COLO668 (cell line): ENCODE measurements at regions not wholly inside any gene's neighbourhood (a gene's known extent, or its start where the extent isn't known, plus 50 kb on each side); places are given as distances from the start of the nearest gene placed in this dataset.
"Not testable (repeated sequence)": the region's sequence is repeated elsewhere in the genome, so short reads cannot be mapped to it uniquely, and the experiment has no call there.

Source experiments
- DNase-seq: peaks from one replicate; lab custom pipeline; 2025; ENCODE audit not compliant: unreplicated experiment; lab: John Stamatoyannopoulos, UW

DNA sequence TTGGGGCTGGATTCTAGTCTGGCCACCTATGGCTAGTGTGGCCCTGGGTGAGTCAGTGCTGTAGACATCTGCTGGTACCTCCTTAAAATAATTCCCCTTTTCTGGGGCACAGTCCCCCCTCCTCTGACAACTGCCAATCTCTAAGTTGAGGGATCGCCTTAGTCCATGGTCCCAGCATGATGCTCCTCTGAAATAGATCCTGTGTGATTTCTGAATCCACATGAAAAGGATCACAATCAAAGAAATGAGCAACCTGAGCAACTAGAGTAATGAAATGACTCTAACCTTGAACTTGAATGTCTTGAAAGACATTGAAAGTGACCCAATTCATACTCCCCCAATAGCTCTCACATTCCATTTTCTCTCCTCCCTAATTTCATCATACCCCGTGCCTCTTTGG is 332.5 kb downstream of the VRK1 start:
- DNase-seq: no peak

DNA sequence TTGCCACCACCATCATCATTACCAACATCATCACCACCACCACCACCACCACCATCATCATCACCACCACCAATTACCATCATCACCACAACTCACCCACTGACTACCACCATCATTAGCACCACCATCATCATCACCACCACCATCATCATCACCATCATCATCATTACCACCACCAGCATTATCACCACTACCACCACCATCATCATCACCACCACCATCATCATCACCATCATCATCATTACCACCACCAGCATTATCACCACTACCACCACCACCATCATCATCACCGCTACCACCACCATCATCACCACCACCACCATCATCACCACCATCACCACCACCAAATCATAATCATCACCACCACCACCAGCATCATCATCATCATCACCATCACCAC is 338.7 kb downstream of the VRK1 start:
- DNase-seq: not testable (repeated sequence)

DNA sequence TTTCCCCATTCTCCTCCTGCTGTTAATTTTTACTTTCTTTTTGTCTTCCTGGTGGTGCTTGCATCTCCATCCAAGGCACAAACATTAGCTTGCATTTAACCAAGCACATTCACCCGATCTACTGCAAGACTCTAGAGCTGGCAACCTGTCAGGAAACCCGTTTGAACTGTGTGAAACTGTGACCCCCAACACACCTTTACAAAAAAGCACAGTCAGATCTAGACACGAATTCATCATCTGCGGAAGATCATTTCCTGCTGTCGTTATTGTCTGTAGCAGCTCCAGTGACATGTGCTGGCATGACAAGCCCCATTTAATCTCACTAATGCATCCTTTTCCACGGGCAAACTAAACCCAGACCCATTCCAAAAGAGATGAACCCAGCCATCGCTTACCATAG is 340.5 kb downstream of the VRK1 start:
- DNase-seq: no peak

DNA sequence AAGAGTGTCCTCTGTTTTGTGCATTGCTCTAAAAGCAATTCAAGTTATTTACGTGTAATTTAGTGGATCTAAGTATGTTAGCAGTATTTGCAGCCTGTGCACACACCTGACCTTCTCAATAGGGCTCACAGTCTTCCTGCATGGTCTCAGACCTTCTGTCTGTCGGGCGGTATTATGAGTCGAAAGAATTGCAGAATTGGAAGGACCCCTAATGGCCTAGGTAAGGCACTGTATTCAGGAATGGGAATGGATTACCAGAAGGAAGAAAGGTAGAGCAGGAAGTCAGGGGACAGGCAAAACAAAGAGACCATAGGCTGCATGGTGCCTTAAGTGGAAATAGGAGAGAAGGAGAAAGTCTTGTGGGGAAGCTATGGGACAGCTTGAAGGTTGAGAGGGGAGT is 341.6 kb downstream of the VRK1 start:
- DNase-seq: no peak

DNA sequence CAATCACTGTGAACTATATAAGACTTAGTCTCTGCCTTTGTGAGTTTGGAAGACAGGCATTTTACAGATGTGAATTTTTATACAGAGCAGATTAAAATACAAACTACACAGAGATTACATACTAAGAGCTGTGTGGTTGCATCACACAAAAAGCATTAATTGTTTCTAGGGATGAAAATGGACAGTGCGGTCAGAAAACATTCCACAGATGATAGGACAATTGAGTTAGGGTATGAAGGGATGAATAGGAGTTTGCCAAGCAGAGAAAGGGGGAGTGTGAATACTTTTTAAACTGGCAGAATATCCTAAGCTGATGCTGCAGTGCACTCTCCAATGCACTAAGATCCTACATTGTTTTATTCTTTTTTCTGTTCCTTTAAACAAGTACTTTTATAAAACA is 345.8 kb downstream of the VRK1 start:
- no peak for DNase-seq

DNA sequence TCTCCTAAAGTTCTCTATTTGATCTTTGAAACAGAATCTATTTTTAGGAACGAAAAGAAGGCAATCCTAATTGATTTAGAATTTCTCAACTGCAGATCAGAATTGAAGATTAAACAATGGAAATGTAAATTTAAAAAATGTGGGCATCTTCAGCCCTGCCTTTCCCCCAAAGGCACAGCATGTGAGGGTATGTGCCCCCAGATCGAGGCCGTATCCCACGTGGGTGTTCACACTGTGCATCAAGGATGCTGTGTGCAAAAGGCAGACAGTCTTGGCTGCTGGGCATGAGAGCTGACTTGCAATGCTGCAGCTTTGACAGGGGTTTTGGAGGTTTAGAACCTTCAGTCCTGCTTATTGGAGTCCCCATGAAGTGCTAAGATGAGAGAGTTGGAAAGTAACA is 346.3 kb downstream of the VRK1 start:
- DNase-seq: no peak

DNA sequence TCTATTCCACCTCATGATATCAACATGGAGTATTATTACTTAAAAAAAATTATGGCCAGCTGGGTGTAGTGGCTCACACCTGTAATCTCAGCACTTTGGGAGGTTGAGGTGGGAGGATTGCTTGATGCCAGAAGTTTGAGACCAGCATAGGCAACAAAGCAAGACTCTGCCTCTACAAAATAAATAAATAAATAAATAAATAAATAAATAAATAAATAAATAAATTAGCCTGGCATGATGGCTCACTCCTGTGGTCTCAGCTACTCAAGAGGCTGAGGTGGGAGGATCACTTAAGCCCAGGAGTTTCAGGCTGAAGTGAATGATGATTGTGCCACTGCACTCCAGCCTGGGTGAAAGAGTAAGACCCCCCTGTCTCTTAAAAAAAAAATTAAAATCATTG is 350.8 kb downstream of the VRK1 start:
- not testable (repeated sequence) for DNase-seq

DNA sequence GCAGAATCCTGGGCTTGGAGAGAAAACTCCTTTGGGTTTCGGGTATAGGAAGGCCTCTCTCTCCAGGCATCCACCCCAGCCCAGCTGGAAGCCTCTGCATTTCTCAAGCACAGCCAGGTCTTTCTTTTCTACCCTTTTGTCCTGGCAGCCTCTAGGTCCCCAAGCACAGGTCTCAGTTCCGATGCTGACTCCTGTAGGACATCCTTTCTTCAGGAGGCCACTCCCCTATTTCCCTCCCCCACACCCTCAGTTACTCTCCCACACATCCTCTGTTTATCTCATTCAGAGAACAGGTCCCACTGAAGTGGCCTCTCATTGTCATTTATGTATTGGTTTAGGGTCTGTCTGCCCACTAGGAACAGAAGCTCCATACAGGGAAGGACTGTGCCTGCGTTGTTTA is 352.6 kb downstream of the VRK1 start:
- DNase-seq: no peak

DNA sequence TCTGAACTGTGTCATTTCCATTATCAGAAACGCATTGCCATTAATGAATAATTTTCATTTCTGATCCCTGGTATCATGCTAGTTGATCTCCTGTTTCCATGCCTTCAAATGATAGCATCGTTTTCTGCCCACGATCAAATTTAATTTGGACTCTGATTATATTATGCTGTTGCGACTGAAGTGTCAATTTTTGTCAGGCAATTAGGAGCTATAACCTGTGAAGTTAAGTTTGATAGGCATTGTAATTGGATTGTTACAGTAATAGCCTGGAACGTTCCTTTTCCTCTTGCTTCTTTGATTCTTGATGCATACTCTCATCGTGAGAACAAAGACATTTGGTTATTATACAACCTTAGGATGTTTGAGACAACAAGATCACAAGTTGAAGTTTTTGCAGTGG is 356.3 kb downstream of the VRK1 start:
- DNase-seq: no peak

DNA sequence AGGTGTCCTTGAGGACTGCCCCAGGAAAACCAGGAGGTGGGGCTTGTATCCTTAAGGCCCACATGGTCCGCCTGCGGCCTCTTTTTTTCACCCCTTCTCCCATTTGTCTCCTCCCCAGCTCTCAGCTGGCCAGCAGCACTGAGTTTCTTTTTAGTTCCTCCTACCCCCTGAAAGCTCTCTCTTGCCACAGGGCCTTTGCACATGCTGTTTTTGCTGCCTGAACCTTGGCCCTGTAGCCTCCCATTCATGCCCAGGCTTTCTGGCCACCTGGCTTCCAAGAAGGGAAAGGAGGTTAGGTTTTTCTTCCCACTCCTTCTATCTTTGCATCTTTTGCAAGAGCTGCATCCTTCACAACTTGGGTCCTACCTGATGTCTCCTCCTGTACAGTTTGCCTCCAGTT is 358.1 kb downstream of the VRK1 start:
- no peak for DNase-seq

DNA sequence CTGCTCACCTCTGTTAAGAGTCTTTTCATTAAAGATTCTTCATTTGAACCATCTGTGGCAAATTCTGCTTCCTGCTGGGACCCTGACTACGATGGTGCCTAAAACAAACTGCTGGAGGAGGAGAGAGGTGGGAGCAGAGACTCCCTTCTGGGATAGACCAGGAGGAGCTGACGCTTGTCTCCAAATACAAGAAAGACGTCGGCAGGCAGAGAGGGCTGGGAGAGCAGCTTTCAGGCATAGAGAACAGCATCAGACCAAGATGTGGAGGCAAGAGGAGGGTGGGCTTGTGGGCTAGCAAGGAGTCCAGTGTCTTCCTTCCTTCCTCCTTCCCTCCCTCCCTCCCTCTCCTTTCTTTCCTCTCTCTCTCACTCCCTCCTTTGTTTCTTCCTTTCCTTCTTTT is 358.6 kb downstream of the VRK1 start:
- DNase-seq: no peak

DNA sequence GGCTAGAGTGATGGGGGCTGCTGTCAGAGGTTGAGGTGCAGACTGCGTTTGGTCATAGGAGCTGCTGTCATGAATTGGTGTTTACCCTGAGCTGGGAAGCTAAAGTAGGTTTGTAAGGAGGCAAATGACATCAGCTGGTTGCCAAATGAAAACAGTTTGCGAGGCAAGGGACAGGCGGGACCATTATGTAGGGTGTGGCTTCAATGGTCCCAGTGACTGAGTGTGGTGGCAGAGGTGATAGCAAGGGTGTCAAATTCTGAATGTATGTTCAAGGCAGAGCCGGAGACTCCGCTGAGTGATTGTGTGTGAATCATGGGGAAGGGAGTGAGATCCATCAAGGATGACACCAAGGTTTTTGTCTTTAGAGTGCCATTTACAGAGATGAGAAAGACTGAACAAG is 359.5 kb downstream of the VRK1 start:
- no peak for DNase-seq

DNA sequence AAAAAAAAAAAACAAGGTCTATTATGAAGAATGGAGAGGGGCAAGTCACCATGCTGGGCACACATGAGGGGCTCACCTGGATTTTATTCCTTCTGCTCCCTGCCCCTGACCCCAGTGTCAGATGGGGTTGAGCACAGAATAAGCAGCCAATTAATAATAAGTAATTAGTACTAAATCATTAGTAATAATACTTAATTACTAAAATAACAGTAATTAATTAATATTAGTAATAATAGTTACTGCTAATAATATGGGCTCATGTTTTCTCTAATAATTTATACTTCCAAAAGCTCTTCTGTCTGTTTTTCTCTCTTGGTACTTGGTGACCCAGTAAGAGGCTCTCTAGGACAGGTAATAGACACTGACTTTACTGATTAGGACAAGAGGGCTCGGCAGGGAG is 360.9 kb downstream of the VRK1 start:
- DNase-seq: no peak

DNA sequence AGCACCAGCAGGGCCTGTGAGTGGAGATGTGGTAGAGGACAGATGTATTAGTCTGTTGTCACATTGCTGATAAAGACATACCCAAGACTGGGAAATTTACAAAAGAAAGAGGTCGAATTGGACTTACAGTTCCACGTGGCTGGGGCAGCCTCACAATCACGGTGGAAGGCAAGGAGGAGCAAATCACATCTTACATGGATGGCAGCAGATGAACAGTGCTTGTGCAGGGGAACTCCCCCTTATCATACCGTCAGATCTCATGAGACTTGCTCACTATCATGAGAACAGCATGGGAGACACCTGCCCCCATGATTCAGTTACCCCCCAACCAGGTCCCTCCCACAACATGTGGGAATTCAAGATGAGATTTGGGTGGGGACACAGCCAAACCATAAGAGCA is 361.9 kb downstream of the VRK1 start:
- DNase-seq: no peak

DNA sequence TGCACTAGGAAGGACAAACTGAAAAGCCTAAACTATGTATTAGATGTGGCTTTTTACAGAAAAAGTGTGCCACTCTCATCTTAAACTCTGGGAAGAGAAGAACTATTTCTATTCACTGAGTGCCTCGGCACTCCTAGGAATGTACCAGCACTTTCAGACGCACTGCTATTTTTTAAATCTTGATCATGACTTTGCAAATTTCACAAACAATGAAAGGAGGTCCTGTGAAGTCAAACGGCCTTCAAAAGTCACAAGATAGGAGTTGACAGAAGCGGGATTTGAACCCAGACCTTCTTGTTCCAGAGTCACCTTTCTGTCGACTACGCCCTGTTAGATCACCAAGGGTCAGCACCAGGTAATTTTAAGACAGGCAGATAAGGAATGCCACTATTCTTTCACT is 365.4 kb downstream of the VRK1 start:
- no peak for DNase-seq

DNA sequence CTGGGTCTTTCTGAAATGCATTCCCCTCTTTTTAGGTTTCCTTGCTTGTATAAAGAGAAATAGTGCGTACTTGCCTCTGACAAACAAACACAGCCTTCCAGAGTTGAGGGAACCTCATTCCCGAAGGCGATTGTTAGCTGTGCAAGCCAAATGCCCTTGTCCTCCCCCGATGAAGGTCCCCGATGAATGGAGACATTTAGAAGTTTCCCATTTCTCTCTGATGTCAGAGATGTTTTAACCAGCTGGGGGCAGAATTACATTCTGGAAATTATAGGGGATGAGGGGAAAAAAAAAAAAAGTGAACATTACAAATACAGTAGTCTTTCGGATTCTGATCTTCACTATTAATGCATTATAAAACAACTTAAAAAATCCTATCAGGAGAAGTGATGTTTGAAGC is 366.8 kb downstream of the VRK1 start:
- DNase-seq: no peak

DNA sequence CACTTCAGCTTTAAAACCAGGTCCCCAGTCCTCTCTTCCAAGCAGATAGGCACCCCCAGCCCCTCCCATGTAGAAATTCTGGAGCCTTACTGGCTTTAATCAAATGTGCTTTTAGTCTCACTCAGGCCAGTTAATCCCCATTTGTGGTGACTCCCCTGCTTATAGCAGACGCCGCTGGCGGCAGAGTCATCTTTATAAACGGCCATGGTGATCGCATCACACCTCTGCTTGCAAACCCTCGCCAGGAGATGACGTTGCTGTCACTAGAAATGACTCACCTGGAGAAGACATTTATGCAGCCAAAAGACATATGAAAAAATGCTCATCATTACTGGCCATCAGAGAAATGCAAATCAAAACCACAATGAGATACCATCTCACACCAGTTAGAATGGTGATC is 369.3 kb downstream of the VRK1 start:
- no peak for DNase-seq

DNA sequence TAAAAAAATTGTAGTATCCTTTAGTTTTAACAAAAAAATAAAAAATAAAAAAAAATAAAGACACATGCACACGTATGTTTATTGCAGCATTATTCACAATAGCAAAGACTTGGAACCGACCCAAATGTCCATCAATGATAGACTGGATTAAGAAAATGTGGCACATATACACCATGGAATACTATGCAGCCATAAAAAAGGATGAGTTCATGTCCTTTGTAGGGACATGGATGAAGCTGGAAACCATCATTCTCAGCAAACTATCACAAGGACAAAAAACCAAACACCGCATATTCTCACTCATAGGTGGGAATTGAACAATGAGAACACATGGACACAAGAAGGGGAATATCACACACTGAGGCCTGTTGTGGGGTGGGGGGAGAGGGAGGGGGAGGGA is 370.4 kb downstream of the VRK1 start:
- DNase-seq: not testable (repeated sequence)

DNA sequence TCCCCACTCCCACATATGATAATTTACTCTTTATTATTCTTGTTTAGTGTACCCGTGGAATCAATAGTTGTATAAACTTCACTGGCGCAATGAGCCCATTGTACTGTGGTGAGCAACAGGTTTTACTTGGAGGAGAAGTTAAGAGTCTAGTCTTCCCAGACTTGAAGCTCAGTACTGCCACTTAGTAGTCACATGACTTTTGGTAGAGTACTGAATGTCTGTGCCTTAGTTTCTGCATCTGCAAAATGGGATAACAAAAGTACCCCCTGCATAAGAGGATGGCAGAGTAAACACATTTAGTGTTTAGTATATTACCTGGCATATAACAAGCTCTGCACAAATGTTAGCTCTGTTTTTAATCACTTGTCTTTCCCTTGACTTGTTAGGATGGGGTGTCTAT is 375.5 kb downstream of the VRK1 start:
- no peak for DNase-seq

DNA sequence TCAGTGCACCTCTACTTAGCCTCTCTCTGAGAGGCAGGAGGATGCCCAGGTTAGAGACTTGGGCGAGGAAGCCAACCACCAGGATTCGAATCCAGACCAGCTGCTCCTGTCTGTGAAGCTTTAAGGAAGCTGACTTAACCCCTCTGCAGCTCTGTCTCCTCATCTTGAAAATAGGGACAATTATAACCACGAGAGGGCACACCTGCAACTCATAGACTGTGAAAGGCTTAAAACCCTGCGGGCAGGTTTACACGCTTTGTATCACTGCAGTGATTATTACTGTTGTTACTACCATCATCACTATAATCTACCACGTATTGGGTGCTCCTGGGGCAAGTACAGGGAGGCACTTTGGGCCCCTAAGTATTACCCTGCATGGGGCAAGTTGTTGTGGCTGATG is 379.8 kb downstream of the VRK1 start:
- no peak for DNase-seq

DNA sequence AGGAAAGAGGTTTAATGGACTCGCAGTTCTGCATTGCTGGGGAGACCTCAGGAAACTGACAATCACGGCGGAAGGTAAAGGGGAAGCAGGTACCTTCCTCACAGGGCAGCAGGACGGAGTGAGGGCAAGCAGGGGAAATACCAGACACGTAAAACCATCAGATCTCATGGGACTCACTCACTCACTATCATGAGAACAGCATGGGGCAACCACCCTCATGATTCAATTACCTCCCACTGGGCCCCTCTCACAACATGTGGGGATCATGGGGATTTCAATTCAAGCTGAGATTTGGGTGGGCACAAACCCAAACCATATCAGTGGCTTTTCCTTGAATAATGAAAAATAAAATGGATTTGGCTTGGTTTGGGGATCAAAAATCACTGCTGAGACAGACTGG is 380.5 kb downstream of the VRK1 start:
- no peak for DNase-seq

DNA sequence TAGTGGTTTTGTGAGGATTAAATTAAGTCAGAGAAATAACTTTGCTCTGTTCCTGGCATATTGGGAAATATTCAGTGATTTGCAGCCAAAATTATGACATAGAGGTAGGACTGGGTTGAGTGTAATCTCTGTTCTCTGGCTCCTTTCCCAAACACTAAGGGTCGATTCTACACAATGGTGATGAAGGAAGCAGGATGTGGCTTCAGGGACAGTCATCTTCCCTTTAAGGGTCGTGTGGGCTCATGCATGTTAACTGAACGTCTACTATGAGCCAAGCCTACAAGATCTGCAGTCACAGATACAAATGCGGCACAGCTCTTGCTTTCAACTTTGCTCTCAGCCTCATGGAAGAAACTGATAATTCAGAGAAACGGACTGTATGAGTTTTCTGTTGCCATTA is 381.6 kb downstream of the VRK1 start:
- DNase-seq: no peak

DNA sequence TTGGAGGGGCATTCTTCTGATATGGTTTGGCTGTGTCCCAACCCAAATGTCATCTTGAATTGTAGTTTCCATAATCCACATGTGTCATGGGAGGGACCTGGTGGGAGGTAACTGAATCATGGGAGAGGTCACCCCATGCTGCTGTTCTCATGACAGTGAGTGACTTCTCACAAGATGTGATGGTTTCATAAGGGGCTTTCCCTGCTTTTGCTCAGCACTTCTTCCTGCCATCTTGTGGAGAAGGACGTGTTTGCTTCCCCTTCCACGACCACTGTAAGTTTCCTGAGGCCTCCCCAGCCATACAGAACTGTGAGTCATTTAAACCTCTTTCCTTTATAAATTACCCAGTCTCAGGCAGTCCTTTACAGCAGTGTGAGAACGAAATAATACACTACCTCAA is 382.4 kb downstream of the VRK1 start:
- DNase-seq: no peak
